Activated T-helper 17 cell treated with anti-CD3 and anti-CD28 coated beads, Interleukin-2, amount 50 U/mL, for 72 hours (primary cell): ENCODE measurements at regions not wholly inside any gene's neighbourhood (a gene's known extent, or its start where the extent isn't known, plus 50 kb on each side); places are given as distances from the start of the nearest gene placed in this dataset.
"Not testable (repeated sequence)": the region's sequence is repeated elsewhere in the genome, so short reads cannot be mapped to it uniquely, and the experiment has no call there.

Experiments used
- ATAC-seq: fragments of 150-1000 bp; cut with Tn5 transposase; replicated peaks from 2 replicates; pipeline ENCODE4 v1.10.0; 2021; ENCODE audit warnings: mild to moderate bottlenecking, moderate library complexity
- H3K27ac Mint-ChIP-seq: one replicate; pipeline ENCODE4 v1.8.0; 2022; ENCODE audit warnings: mixed read lengths
- H3K27me3 Mint-ChIP-seq: one replicate; pipeline ENCODE4 v1.8.0; 2022; ENCODE audit warnings: mixed read lengths
- H3K36me3 Mint-ChIP-seq: one replicate; pipeline ENCODE4 v1.8.0; 2022; ENCODE audit warnings: low read depth, mild to moderate bottlenecking, mixed read lengths
- H3K4me1 Mint-ChIP-seq: one replicate; pipeline ENCODE4 v1.8.0; 2022; ENCODE audit warnings: mixed read lengths
- H3K4me3 Mint-ChIP-seq: one replicate; pipeline ENCODE4 v1.8.0; 2022; ENCODE audit warnings: mild to moderate bottlenecking, mixed read lengths
- H3K9me3 Mint-ChIP-seq: one replicate; pipeline ENCODE4 v1.8.0; 2022; ENCODE audit warnings: mixed read lengths

DNA sequence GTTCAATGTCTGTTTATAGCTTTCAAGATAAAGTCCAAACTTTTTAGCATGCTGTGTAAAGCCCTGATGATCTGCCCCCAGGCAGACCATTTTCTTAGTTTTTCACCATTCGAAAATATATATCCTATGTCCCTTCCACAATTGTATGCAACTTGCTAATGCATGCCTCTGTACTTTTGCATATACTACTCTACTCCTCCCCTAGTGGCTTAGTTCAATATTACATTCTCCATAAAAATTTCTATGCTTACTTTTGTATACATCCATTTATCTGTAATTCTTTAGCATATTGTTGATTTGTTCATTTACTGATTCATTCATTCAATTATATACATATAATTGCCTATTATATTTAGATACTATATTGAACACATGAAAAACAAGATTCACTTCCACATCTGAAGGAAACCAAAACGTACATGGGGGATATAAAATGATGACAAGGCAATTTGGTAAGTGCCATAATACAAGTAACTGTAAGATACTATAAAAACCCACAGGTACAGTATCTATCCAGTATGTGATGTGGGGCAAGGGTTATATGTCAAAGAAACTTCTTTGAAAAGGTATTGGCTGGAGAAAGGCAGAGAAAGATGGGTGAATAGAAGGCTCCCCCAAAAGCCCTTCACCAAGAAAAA, 902.5 kb downstream of the FAM133A start:
- ATAC-seq: no peak
- H3K4me1 Mint-ChIP-seq: no peaks in the 10 kb centered on the region
- peaks cover 5% of the 10 kb centered on the region for H3K9me3 Mint-ChIP-seq
- H3K27ac Mint-ChIP-seq: no peak overlapping the region
- no peaks in the 10 kb centered on the region for H3K36me3 Mint-ChIP-seq
- no peaks in the 10 kb centered on the region for H3K27me3 Mint-ChIP-seq
- no peak overlapping the region for H3K4me3 Mint-ChIP-seq

DNA sequence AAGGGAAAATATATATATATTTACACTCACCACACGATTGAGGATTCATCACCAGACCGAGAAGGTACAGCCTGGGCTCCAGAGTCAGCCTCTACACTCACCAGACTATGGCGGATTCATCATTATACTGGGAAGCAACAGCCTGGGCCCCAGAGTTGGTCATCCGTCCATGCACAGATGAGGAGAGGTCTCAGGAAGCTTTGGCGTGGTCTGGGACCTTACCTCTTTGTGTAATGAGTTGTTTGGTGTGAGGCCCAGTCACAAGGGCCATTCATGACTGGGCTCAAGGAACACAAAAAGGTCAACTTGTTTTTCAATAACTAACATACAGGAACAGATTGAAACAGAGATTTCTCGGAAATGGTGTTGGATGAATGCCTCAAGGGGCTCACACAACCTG, 926.1 kb downstream of the FAM133A start:
- Mint-ChIP-seq H3K27ac (no peak overlapping the region), H3K4me3 (no peak overlapping the region), H3K4me1 (no peaks in the 10 kb centered on the region), H3K9me3 (no peaks in the 10 kb centered on the region), H3K36me3 (no peaks in the 10 kb centered on the region), H3K27me3 (no peaks in the 10 kb centered on the region)
- ATAC-seq: no peak

DNA sequence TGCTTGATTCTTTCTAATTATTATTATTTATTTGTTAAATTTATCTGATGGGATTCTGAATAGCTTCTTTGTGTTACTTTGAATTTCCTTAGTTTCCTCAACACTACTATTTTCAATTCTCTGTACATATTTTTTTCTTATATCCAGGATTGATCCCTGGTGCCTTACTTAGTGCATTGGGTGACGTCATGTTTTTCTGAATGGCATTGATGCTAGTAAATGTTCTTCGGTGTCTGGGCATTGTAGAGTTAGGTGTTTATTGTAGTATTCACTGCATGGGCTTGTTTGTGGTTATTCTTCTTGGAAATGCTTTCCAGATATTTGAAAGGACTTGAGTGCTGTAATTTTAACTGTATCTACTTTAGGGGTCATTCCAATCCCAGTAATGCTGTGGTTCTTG, 938.1 kb downstream of the FAM133A start:
- no peaks in the 10 kb centered on the region for H3K9me3 Mint-ChIP-seq
- no peak for ATAC-seq
- no peaks in the 10 kb centered on the region for H3K27me3 Mint-ChIP-seq
- no peak overlapping the region for H3K4me3 Mint-ChIP-seq
- no peak overlapping the region for H3K27ac Mint-ChIP-seq
- no peaks in the 10 kb centered on the region for H3K4me1 Mint-ChIP-seq
- H3K36me3 Mint-ChIP-seq: no peaks in the 10 kb centered on the region

DNA sequence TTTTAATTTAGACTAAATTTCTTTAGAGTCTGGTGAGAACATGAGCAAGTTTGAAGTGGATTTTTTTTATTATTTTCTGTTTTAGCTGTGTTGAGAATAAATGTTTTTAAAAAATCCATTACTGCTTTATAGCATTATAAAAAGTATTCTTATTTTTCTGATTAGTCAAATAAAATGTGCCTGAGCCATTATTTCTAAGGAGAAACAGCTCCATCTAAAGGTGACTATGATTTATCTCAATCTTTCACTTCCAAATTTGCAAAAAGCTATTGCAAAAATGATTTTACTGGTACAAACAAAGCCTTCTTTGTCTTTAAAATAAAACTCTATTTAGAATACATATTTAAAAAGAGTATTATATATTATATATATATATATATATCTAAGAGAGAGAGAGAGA, 959.2 kb downstream of the FAM133A start:
- Mint-ChIP-seq H3K36me3 (no peaks in the 10 kb centered on the region), H3K4me1 (no peaks in the 10 kb centered on the region), H3K27ac (no peak overlapping the region), H3K27me3 (no peaks in the 10 kb centered on the region), H3K4me3 (no peak overlapping the region), H3K9me3 (no peaks in the 10 kb centered on the region)
- no peak for ATAC-seq

DNA sequence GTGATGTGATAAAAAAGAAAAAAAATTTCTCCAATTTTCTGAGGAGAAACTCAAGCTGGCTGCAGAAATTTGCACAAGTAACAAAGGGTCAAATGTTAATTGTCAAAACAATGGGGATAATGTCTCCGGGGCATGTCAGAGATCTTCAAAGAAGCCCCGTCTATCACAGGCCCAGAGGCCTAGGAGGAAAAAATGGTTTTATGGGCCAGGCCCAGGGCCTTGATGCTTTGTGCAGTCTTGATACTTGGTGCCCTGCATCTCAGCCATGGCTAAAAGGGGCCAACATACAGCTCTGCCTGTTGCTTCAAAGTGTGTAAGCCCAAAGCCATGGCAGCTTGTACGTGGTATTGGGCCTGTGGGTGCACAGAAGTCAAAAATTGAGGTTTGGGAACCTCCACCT, 961.0 kb downstream of the FAM133A start:
- Mint-ChIP-seq H3K9me3 (no peaks in the 10 kb centered on the region), H3K36me3 (no peaks in the 10 kb centered on the region), H3K4me3 (no peak overlapping the region), H3K27me3 (no peaks in the 10 kb centered on the region), H3K27ac (no peak overlapping the region), H3K4me1 (no peaks in the 10 kb centered on the region)
- no peak for ATAC-seq

DNA sequence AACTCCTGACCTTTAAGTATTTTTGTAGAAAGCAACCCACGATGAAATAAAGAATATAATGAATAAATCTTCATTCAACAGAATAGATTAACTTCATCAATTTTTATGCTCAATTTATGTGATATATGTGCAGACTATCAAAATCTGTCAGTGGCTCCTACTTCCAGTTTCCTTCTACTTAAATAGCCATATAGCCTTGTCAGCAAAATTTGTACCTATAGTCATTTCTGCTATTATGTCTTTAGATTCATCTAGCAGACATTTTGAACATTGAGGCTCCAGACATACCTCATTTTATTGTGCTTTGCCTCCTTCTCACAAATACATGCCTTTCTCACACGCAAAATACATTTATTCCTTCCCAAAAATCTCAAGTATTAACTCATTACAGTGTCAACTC, 971.7 kb downstream of the FAM133A start:
- Mint-ChIP-seq H3K36me3 (no peaks in the 10 kb centered on the region), H3K4me1 (no peaks in the 10 kb centered on the region), H3K9me3 (no peaks in the 10 kb centered on the region), H3K27me3 (no peaks in the 10 kb centered on the region), H3K27ac (no peak overlapping the region), H3K4me3 (no peak overlapping the region)
- no peak for ATAC-seq

DNA sequence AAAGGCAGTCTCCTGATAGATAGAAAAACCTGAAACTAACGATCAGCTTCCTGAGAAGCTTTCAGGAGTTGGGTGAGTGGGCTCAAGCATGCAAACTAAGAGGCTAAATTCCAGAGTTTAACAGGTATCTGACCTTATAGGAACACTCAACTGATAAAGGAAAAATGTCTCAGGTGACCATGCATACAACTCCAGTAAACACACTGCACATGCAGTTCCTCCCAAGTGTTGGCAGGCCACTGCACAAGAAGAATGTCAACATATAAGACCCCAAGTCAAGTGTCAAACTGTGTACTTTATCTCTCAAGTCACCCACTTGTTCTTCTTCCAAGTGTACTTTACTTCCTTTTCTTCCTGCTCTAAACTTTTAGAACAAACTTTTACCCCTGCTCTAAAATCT, 981.2 kb downstream of the FAM133A start:
- no peaks in the 10 kb centered on the region for H3K36me3 Mint-ChIP-seq

DNA sequence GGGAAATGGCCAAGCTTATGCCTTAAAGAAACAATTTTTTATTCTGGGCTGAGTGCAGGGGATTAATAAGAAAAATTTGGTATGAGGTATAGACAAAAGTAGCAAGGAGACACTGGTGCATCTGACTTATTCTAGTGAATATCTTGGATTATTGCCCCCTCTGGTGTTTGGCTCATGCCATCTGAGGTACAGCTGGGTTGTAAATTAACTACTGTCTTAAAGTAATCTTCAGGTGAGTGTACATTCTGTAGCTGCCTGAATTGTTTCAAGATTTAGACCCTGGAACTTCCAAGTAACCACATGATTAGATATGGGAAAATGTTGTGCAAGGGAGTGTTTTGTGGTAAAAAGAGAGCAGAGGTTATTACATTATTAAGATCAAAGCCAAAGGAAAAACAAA, 988.7 kb downstream of the FAM133A start:
- ATAC-seq: no peak
- no peak overlapping the region for H3K4me3 Mint-ChIP-seq
- H3K27me3 Mint-ChIP-seq: no peaks in the 10 kb centered on the region
- no peaks in the 10 kb centered on the region for H3K4me1 Mint-ChIP-seq
- no peaks in the 10 kb centered on the region for H3K9me3 Mint-ChIP-seq
- no peaks in the 10 kb centered on the region for H3K36me3 Mint-ChIP-seq
- H3K27ac Mint-ChIP-seq: no peak overlapping the region

More for the DNA sequence above, 981.2 kb downstream of the FAM133A start:
- no peak for ATAC-seq
- no peak overlapping the region for H3K4me3 Mint-ChIP-seq
- H3K27ac Mint-ChIP-seq: no peak overlapping the region
- H3K9me3 Mint-ChIP-seq: no peaks in the 10 kb centered on the region
- H3K27me3 Mint-ChIP-seq: no peaks in the 10 kb centered on the region
- no peaks in the 10 kb centered on the region for H3K4me1 Mint-ChIP-seq

DNA sequence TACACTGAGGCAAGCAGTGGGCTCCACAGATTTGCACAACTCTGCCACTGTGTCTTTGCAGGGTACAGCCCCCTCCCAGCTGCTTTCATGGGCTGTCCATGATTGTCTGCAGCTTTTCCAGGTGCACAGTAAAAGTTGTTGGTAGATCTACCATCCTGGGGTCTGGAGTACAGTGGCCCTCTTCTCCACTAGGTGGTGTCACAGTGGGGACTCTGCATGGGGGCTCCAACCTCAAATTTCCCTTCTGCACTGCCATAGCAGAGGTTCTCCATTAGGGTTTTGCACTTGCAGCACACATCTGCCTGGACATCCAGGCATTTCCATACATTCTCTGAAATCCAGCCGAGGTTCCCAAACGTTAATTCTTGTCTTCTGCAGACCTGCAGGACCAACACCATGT, 1002.3 kb downstream of the FAM133A start:
- Mint-ChIP-seq H3K9me3 (no peaks in the 10 kb centered on the region), H3K27ac (no peak overlapping the region), H3K27me3 (no peaks in the 10 kb centered on the region), H3K4me1 (no peaks in the 10 kb centered on the region), H3K4me3 (no peak overlapping the region), H3K36me3 (no peaks in the 10 kb centered on the region)
- ATAC-seq: no peak

DNA sequence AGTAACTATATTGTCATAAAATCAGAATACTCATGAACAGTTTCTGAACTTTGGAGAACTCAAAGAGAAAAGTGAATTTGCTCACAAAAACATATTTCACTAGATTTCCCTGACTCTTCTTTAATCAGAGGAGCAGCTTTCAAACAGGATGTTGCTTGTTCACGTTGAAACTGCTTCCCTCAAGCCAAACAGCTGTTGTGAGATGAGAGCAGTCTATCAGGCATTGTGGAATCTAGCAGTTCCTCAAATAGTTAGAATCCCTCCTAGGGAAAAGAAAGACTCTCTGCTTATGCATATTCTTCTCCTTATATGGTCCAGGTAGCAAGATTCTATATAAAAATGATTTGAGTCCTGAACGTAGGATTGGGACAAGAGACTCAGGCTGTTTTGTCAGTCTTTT, 1012.1 kb downstream of the FAM133A start:
- peaks cover 3% of the 10 kb centered on the region for H3K9me3 Mint-ChIP-seq
- no peaks in the 10 kb centered on the region for H3K36me3 Mint-ChIP-seq
- H3K4me1 Mint-ChIP-seq: no peaks in the 10 kb centered on the region
- no peaks in the 10 kb centered on the region for H3K27me3 Mint-ChIP-seq
- no peak for ATAC-seq
- no peak overlapping the region for H3K4me3 Mint-ChIP-seq
- H3K27ac Mint-ChIP-seq: no peak overlapping the region

DNA sequence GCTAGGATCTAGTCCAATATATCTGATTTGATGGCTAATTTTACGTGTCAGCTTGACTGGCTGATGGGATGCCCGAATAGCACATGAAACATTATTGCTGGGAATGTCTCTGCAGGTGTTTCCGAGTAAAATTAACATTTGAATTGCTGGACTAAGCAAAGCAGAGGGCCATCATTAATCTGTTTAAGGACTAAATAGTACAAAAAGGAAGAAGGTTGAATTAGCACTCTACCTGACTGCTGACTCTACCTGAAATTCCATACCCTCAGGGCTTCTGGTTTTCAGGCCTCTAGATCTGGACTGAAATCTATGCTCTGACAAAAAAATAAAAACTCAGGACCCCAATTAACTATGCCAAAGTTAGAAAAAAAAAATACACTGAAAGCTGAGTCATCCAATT, 1021.9 kb downstream of the FAM133A start:
- Mint-ChIP-seq H3K4me1 (no peaks in the 10 kb centered on the region), H3K27ac (no peak overlapping the region), H3K27me3 (no peaks in the 10 kb centered on the region), H3K9me3 (peaks cover 14% of the 10 kb centered on the region), H3K4me3 (no peak overlapping the region), H3K36me3 (no peaks in the 10 kb centered on the region)
- ATAC-seq: no peak

DNA sequence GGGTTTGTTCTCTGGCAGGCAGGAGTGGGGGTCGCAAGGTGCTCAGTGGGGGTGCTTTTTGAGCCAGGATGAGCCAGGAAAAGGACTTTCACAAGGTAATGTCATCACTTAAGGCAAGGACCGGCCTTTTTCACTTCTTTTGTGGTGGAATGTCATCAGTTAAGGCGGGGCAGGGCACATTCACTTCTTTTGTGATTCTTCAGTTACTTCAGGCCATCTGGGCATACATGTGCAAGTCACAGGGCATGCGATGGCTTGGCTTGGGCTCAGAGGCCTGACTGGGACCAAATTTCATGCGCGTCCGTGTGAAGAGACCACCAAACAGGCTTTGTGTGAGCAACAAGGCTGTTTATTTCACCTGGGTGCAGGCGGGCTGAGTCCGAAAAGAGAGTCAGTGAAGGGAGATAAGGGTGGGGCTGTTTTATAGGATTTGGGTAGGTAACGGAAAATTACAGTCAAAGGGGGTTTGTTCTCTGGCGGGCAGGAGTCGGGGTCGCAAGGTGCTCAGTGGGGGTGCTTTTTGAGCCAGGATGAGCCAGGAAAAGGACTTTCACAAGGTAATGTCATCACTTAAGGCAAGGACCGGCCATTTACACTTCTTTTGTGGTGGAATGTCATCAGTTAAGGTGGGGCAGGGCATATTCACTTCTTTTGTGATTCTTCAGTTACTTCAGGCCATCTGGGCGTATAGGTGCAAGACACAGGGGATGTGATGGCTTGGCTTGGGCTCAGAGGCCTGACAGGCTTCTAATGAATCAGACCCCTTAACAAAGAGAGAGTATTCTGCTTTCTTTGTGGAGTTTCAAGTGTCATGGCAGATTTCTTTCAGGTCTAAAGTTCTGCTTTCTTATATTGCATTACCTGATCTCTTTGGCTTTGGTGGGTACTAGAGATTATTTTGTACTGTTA, 1030.6 kb downstream of the FAM133A start:
- not testable (repeated sequence) for H3K4me1 Mint-ChIP-seq

DNA sequence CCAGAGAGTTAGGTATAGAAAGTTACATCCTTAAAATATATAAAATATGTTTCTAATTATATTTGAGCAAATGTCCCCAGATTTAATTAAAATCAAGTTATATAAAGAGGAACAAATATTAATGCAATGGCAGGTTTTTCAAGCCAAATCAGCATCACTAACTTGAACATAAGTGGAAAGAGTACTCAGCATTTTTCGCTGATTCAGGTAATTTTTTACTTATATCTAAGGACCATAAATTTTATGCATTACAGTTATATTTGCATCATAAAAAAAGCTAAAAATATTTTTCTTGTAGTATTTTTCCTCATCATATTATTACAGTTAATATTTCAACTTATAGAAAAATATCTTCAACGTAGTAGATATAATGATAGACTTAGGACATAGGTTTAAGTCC, 1047.4 kb downstream of the FAM133A start:
- Mint-ChIP-seq H3K27me3 (no peaks in the 10 kb centered on the region), H3K9me3 (no peaks in the 10 kb centered on the region), H3K27ac (no peak overlapping the region), H3K36me3 (no peaks in the 10 kb centered on the region), H3K4me1 (no peaks in the 10 kb centered on the region), H3K4me3 (no peak overlapping the region)
- ATAC-seq: no peak

More for the DNA sequence above, 1030.6 kb downstream of the FAM133A start:
- H3K27ac Mint-ChIP-seq, H3K27me3 Mint-ChIP-seq, H3K36me3 Mint-ChIP-seq, H3K4me3 Mint-ChIP-seq, ATAC-seq: not testable (repeated sequence)
- H3K9me3 Mint-ChIP-seq: peaks cover 13% of the 10 kb centered on the region

DNA sequence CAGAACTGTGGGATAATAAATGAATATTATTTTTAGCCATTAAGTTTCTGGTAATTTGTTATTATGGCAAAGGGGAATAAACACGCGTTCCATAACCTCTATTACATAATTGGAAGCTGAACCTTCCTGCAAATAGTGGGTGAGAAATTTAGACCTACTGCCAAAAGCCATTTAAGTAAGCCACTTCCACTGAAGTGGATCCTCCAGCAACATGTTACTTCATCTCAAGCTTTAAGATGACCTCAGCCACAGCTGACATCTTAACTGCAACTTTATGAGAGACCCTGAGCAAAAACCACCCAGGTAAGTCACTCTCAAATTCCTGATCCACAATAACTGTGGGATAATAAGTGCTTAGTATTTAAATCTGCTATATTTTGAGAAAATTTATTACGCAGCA, 1048.6 kb downstream of the FAM133A start:
- no peak overlapping the region for H3K27ac Mint-ChIP-seq
- H3K27me3 Mint-ChIP-seq: no peaks in the 10 kb centered on the region
- no peaks in the 10 kb centered on the region for H3K4me1 Mint-ChIP-seq
- H3K36me3 Mint-ChIP-seq: no peaks in the 10 kb centered on the region
- H3K9me3 Mint-ChIP-seq: no peaks in the 10 kb centered on the region
- ATAC-seq: no peak
- H3K4me3 Mint-ChIP-seq: no peak overlapping the region

DNA sequence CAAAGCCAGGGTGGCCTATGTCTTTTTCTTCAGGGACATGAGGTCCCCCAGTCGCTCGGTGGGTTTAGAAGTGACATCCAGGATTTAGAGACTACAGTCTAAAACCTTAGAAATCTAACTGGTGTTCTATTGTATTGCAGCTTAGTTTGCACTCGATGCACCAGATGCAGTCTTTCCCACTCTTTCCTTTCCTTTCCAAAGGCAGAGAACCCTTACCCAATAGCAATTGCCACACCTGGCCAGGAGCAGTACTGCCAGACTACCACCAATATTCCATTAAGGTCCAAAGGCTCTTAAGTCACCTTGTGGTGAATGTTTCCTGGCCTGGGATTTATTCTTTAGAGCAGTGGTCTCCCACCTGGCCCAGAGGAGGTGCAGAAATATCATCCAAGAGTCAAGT, 1068.8 kb downstream of the FAM133A start:
- H3K27me3 Mint-ChIP-seq: no peaks in the 10 kb centered on the region
- H3K4me3 Mint-ChIP-seq: no peak overlapping the region
- H3K36me3 Mint-ChIP-seq: no peaks in the 10 kb centered on the region
- no peaks in the 10 kb centered on the region for H3K9me3 Mint-ChIP-seq
- ATAC-seq: no peak
- no peaks in the 10 kb centered on the region for H3K4me1 Mint-ChIP-seq
- no peak overlapping the region for H3K27ac Mint-ChIP-seq
